K562 (cell line): ENCODE measurements at regions not wholly inside any gene's neighbourhood (a gene's known extent, or its start where the extent isn't known, plus 50 kb on each side); places are given as distances from the start of the nearest gene placed in this dataset.

Experiments
- ARID1B ChIP-seq: fragments of 450-650 bp; IDR thresholded peaks from 2 replicates; pipeline ENCODE4 v1.6.1; 2016; ENCODE audit warnings: antibody characterized with exemption, mild to moderate bottlenecking, inconsistent platforms
- BMI1 ChIP-seq: fragments of 150-350 bp; IDR thresholded peaks from 2 replicates; pipeline ENCODE4 v1.6.1; 2014; ENCODE audit warnings: low read length
- FOS ChIP-seq: IDR thresholded peaks from 3 replicates; pipeline ENCODE4 v1.6.1; 2011; ENCODE audit not compliant: insufficient read length; ENCODE audit errors: extremely low read depth
- HOMEZ ChIP-seq: fragments of 250-450 bp; sonication (Bioruptor Pico); IDR thresholded peaks from 2 replicates; pipeline ENCODE4 v1.4.0; 2020; ENCODE audit warnings: mild to moderate bottlenecking, moderate library complexity
- NBN ChIP-seq: fragments of 450-650 bp; IDR thresholded peaks from 2 replicates; pipeline ENCODE4 v1.6.1; 2016; ENCODE audit warnings: low read depth, mild to moderate bottlenecking
- PHF20 ChIP-seq: fragments of 450-650 bp; IDR thresholded peaks from 2 replicates; pipeline ENCODE4 v1.6.1; 2018; ENCODE audit not compliant: partially characterized antibody
- RERE ChIP-seq: sonication (generic); formaldehyde crosslinking; IDR thresholded peaks from 2 replicates; pipeline ENCODE4 v1.8.0; 2023; ENCODE audit warnings: missing genetic modification reagents, mild to moderate bottlenecking, borderline replicate concordance
- SP1 ChIP-seq: sonication (generic); formaldehyde crosslinking; IDR thresholded peaks from 2 replicates; pipeline ENCODE4 v1.8.1; 2022; ENCODE audit warnings: mild to moderate bottlenecking, missing genetic modification reagents
- SRF ChIP-seq, 2 experiments: fragments of 250-450, 450-650 bp in 1 of 2; sonication (Bioruptor Pico) in 1 of 2; sonication (generic) in 1 of 2; formaldehyde crosslinking; IDR thresholded peaks; 2 replicates each; pipeline versions ENCODE4 v1.5.0 to v1.5.1; 2020 to 2022; ENCODE audit warnings: mild to moderate bottlenecking in 1 of 2, missing genetic modification reagents in 1 of 2
- U2AF1 ChIP-seq: fragments of 200-400 bp; formaldehyde crosslinking; optimal IDR thresholded peaks from 2 replicates; pipeline ENCODE3; 2017; ENCODE audit warnings: mild to moderate bottlenecking, low read depth, low read length, moderate library complexity

GRCh38 chr4:149009223-149009622 is 567.0 kb upstream of the NR3C2 start (continued):
- no peak for TF ChIP-seq PHF20
- no peak for TF ChIP-seq RERE
- no peak for TF ChIP-seq SRF (CRISPR knock-in tag; IDR thresholded peaks at IDR 0.05)
- no peak for TF ChIP-seq NBN
- no peak for TF ChIP-seq HOMEZ (CRISPR knock-in tag)
- no peak for TF ChIP-seq ARID1B
- no peak for TF ChIP-seq SP1 (CRISPR knock-in tag)
- no peak for TF ChIP-seq U2AF1
- no peak for TF ChIP-seq BMI1
- TF ChIP-seq FOS: no peak
